HEK293 (cell line): ENCODE measurements at regions not wholly inside any gene's neighbourhood (a gene's known extent, or its start where the extent isn't known, plus 50 kb on each side); places are given as distances from the start of the nearest gene placed in this dataset.

Experiments used
- CTCF ChIP-seq: fragments of 450-650 bp; formaldehyde crosslinking; IDR thresholded peaks from 2 replicates; pipeline ENCODE4 v1.5.1; 2016; ENCODE audit warnings: missing biosample characterization, missing genetic modification characterization
- KLF8 ChIP-seq: fragments of 450-650 bp; formaldehyde crosslinking; IDR thresholded peaks from 2 replicates; pipeline ENCODE4 v1.5.1; 2016; ENCODE audit warnings: missing biosample characterization, missing genetic modification characterization
- ZNF184 ChIP-seq: fragments of 450-650 bp; IDR thresholded peaks from 2 replicates; pipeline ENCODE4 v1.5.1; 2018; ENCODE audit warnings: missing biosample characterization, mild to moderate bottlenecking, missing genetic modification characterization

- no peak for TF ChIP-seq CTCF (tag by site-specific recombination)
- TF ChIP-seq KLF8, result no peak
- no peak for TF ChIP-seq ZNF184
These were observed 118.0 kb upstream of the UGP2 start for GRCh38 chr2:63723709-63724108.
